GM21717 (cell line): ENCODE measurements at regions not wholly inside any gene's neighbourhood (a gene's known extent, or its start where the extent isn't known, plus 50 kb on each side); places are given as distances from the start of the nearest gene placed in this dataset.

Experiments
- ATAC-seq: cut with Tn5 transposase; IDR thresholded peaks from one replicate; pipeline ENCODE4 v1.9.1; 2021; ENCODE audit warnings: mild to moderate bottlenecking, moderate library complexity; ENCODE audit not compliant: unreplicated experiment

DNA sequence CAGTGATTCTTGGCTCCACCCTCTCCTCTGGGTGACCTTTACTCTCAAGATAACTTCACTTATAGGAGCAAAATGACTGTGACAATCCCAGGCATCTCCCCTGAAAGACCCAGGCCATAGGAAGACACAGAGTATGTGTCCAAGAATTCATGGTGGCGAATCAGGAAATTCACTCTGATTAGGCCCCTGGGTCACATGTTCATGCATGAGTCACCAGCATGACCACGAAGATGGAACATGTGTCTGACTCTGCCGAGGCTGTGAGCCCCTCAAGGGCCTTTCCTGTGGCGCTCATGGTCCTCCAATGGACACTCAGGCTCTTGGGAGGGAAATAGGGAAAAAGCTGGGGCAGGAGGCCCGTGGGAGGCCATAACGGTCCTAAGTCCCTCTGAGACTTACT, 74.0 kb upstream of the TEX51 start:
- ATAC-seq, result no peak

DNA sequence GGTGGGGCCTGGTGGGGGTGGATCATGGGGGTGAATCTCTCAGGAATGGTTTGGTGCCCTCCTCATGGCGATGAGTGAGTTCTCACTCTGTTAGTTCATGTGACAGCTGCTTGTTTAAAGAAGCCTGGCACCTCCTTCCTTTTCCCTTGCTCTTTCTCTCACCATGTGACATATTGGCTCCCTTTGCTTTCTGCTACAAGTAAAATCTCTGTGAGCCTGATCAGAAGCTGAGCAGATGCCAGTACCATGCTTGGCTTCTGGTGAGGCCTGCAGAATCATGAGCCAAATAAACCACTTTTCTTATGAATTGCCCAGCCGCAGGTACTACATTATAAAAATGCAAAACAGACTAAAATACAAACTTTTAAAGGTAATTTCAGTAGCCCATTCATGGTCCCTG, 73.4 kb upstream of the TEX51 start:
- ATAC-seq, result no peak

DNA sequence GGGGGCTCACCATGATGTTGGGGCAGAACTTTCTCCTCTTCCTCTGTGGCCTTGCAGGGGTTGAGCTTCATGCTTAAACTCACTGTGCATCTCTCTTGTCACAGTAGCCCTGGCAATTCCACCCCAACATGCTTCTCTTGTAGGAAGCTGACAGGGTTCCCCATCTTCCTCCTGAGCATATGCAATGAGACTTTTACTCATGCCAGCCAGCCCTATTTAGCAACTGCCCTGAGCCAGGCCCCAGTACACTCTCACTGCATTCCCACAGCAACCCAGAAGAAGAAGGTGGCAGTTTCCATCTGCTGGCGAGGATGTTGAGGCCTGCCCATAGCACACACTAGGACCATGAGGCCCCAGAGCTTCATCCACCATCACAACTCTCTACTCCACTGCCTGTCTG, 72.2 kb upstream of the TEX51 start:
- ATAC-seq, result no peak

DNA sequence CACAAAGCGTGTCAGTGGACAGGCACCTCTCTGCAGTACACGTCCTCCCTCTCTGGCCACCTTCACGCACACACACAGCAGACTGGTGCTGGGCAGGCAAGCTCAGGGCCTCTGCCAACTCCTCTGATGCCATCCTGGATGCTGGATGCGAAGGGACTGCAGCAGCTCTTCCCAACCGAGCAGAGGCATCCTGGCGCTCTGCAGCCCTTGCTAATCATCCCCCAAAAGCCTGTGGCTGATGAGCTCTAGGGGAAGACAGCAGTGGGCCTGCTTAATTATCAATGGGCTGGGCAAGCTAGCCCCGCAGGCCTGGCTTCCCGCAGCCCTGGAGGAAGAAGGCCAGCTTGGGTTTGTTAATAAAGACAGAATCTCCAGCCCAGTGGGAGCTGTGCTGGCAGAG, 71.3 kb upstream of the TEX51 start:
- ATAC-seq, result no peak

DNA sequence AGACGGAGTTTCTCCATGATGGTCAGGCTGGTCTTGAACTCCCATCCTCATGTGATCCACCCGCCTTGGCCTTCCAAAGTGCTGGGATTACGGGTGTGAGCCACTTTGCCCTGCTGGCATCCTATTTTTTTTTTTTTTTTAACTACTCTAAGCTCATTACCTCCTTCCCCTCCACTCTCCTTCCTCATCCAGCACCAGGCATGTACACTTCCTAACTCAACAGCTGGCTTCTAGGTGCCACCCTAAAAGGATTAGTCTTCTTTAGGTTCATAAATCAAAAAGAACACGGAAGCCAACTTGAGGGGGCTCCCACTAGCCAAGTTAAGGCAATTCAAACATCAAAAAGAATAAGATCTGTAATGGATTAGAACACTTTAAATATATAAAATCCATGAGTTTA, 70.6 kb upstream of the TEX51 start:
- ATAC-seq, result no peak

DNA sequence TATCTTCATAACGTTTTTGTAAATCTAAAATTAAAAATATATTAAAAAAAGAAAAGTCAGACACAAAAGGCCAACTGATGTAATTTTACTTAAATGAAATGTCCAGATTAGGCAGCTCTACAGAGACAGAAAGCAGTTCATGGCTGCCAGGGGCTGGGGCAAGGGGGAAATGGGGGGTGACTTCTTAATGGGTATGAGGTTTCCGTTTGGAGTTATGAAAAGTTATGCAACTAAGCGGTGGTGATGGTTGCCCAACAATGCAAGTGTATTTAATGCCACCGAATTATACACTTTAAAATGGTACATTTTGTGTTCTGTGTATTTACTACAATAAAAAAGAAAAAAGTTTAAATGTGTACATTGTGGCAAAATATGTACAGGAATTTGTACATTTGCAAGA, 70.2 kb upstream of the TEX51 start:
- ATAC-seq, result no peak

DNA sequence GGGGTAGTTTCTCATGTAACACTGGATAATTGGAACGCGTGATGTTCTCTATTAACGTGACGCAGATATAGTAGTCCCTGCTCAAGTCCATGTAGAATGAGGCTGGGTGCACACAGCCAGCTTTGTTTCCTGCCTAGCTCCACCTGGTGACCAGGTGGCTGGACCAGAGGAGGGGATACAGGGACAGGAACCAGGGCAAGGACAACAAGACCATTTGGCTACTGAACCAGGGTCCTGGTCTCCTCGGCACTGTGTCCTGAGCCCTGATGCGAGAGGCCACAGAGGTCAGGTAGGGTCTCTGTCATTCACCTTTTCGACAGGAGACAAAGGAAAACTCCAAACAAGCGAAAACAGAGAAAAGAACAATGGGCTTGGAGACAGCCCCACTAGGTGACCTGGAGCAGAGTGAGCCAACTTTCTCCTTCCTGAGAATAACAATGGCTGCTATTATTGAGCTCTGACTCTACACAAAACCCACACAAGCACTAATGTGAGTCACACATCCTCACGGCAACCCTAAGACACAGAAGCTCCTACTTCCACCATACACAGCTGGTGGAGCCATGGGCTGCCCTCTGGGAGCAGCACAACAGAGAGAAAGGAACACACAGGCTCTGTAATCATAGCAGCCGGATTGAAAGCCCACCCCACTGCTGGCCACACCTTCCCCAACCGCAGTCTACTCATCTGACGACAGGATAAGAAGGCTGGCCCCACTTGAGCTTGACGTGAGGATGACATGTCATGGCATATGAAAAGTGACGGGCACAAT, 67.3 kb upstream of the TEX51 start:
- ATAC-seq, result no peak

DNA sequence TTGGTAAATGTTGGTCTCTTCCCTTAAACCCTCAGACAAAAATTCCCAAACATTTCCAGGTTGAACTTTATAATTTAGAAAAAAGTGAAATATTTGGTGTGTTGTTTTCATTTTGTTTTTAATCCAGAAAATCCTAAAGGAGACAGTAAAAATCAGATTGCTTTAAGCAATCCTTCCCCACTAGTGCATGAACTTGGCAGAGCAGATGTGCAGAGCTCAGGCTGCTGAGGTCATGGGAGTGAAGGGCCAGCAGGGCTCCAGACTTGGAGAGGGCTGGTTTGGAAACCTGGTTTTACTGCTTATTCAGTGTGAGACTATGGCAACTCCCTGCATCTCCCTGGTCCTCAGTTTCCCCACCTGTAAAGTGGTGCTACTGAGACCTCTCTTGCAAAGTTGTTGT, 66.7 kb upstream of the TEX51 start:
- ATAC-seq, result no peak

DNA sequence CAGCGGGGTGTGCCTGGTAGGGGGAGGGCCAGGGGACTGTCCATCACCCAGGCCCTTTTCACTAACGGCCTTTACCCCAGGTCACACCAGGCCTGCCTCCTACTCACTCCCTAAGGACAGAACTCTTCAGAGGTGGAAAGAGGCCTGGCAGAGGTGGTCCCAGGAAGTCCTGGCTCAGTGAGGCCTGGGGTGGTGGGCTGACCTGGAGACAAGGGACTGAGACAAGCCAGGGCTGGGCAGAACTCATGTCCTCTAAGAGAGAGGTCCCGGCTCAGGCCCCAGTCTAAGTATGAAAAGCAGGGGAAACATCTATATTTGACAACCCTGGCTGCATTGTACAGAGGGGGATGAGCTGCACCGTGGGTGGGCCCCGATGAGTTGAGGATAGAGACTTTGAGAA, 65.9 kb upstream of the TEX51 start:
- ATAC-seq, result no peak

DNA sequence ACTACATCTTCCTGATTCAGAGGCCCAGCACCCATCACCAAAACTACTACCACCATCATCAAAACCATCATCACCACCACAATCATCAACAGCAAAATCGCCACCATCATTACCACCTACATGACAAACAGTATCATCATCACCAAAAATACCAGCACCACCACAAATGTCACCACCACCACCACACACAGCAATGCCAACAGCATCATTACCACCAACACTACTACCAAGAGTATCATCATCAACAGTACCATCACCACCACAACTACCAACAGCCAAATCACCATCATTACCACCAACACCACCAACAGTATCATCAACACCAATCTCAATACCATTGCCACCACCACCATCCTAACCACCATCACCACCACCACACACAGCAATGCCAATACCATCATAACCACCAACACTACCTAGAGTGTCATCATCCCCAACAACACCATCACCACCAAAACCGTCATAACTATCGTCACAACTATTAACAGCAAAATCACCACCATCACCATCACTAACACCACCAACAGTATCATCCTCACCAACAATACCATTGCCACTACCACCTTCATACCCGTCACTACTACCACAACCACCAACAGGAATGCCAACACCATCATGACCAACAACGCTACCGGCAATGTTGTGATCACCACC, 64.6 kb upstream of the TEX51 start:
- no peak for ATAC-seq

DNA sequence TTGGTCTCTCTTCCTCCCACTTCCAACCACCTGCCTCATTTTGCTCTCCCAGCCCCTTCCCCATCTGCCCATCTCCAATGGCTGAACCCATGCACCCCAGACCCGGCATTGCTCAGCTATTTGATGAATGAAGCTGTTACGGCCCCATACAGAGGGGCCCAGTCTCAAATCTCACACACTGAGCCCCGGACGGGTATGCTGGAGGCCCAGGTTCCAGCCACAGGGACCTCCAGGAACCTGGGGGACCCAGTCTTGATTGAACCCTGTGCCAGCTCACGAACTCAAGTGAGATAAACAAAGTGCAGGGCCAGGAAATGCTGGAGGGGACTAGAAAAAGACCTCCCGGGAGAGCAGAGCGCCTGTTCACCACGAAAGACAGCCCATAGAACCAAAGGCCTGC, 63.4 kb upstream of the TEX51 start:
- no peak for ATAC-seq

DNA sequence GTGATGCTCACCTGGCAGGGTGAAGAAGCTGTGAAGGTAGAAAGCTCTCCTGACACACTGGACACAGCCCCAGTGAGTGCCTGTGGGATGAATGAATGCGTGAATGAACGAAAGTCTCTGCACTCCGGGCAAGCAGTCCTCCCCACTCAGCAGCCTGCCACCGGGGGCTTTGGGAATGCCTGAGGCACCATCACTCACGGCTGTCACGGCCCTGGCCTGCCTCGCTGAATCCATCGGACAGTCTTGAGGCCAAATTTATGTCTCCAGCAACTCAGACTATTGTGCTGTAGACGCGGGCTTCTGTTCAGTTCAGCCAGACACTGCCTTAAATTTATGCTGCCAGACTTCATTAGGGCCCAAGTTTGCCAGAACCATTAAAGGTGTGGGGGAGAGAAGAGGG, 62.9 kb upstream of the TEX51 start:
- no peak for ATAC-seq

DNA sequence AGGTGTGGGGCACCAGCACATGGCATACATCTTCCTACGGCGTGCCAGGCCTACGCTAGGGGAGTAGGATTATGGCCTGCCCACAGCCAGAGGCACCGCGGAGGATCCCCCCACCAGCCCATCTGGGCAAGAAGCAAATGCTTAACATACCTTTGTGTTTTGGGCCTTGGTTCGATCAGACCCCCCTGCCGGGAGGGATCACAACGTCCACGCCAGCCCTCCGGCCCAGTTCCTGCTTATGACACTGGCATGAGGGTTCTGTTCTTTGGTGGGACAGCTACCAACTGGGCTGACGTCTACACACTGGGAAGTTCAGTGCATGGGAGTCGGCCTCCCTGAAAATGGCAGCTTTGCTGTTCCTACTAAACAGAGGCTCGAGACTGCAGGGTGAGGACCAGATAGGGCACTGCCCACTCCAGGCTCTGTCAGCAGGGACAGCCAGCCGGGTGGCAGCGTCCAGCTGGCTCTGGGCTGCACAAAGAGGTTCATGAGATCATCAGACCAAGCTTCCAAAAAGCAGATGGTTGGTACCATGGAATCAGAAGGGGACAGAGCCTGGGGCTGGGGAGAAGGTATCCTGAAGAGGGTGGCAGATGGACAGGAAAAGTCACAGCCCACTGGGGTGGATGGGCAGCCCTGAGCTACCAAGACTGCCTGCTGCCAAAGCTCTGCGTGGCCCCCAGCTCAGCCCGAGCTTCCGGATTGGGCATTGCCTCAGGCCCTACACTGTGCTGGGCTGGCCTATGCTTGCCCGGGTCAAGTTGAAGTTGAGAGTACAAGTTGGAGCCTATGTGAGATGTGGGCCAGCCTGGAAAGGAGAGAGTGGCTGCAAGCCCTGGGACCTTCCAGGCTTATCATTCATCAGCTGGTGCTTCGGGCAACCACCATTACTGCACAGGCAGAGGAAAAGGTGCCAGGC, 61.7 kb upstream of the TEX51 start:
- no peak for ATAC-seq

DNA sequence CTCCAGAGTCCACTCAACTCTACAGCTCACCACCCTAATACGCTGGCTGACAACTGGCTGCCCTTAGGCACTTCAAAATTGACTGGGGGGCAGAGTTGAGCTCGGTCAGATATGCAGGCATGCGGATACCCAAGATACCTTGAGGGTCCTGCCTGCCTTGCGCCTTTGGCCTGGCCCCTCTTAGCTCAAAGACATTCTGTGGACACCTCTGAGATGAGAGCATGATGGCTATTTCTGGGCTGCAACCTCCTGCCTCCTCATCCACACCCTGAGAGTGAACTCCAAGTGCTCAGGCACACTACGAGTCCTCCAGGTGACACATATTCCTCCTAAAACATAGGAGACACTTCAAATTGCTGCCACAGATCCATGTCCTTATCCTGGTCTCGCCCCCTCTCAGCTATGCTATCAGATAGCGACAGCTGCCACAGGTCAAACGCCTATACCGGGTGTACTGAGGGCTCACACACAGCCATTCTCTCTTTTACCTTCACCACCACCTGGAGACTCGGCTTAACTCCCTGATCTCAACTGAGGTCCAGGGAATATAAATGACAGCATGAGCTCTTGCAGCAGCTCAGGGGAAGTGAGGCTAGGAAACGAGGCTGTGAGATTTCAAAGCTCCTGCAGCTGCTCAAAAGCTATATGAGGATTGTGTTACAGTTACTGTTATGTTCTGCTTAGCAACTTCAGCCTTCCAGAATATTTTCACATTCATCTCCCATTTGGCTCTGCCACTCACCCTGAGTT, 60.5 kb upstream of the TEX51 start:
- ATAC-seq, result no peak

DNA sequence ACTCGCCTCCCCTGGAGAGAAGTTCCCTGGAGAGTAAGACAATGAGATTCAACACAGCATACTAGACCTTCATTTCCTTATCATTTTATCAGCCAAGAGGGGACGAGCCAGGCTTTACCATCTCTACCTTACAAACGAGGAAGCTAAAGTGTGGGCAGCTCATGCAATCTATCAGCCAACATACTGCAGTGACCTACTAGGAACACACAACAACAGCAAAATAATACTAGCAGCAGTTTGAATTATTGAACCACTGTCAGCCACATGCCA, 60.0 kb upstream of the TEX51 start:
- no peak for ATAC-seq

DNA sequence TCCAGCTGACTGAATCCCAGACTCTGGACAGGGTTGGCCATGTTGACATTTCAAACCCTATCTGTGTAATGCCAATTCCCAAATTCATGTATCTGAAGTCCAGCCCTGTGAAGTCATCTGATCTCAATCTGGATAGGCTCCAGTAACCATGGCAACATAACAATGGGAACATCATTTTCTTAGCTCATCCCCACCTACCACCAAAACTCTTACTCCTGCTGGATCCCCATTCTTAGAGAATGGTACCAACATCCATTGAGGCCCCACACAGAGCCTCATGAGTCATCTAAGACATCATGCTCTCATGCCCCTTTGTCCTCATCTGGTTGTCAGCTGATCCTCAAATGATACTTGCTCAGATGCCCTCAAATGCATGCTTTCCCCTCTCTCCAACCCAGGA, 58.9 kb upstream of the TEX51 start:
- ATAC-seq, result no peak

DNA sequence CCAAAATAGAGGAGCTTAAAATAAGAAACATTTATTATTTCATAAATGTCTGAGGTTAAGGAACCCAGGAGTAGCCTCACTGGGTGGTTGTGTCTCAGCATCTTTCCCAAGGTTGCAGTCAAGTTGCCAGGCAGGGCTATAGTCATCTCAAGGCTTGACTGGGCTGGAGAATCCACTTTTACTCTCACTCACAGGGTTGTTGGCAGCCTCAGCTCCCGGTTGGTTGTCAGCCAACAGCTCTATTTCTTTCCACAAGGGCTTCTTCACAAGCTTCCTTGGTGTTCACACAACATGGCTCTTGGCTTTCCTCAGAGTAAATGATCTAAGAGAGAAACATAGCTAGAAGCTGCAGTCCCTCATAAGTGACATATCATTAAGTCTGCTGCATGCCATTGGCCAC, 55.6 kb upstream of the TEX51 start:
- no peak for ATAC-seq

DNA sequence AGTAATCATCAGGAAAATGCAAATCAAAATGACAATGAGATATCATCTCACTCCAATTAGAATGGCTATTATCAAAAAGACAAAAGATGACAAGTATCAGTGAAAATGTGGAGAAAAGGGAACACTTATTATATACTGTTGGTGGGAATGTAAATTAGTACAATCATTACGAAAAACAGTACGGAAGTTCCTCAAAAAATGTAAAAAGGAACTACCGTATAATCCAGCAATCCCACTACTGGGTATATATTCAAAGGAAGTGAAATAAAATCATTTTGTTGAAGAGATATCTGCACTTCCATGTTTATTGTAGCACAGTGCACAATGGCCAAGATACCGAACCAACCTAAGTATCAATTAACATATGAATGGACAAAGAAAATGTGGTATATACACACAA, 52.4 kb upstream of the TEX51 start:
- ATAC-seq, result no peak
